Testis (tissue), 2 donors: ENCODE measurements at regions not wholly inside any gene's neighbourhood (a gene's known extent, or its start where the extent isn't known, plus 50 kb on each side); places are given as distances from the start of the nearest gene placed in this dataset.

Experiments used
- DNase-seq: peaks from one replicate; pipeline ENCODE4 v3.0.0-alpha.2; 2019
- H3K27ac ChIP-seq, 2 donors: fragments of 200-600 bp; sonication (generic); one replicate each; pipeline ENCODE4 v1.5.1; 2019
- H3K27me3 ChIP-seq: fragments of 200-600 bp; sonication (generic); one replicate; pipeline ENCODE4 v1.5.1; 2019
- H3K36me3 ChIP-seq: fragments of 200-600 bp; sonication (generic); one replicate; pipeline ENCODE4 v1.5.1; 2017; ENCODE audit warnings: low read depth; ENCODE audit errors: missing control alignments
- H3K4me1 ChIP-seq: fragments of 200-600 bp; sonication (generic); one replicate; pipeline ENCODE4 v1.5.1; 2019
- H3K4me3 ChIP-seq, 2 donors: fragments of 200-600 bp; sonication (generic); one replicate each; pipeline ENCODE4 v1.5.1; 2017 to 2019
- H3K9me3 ChIP-seq: fragments of 200-600 bp; sonication (generic); one replicate; pipeline ENCODE4 v1.5.1; 2017
- POLR2A ChIP-seq: fragments of 450-650 bp; IDR thresholded peaks from one replicate; pipeline ENCODE4 v1.6.1; 2017; ENCODE audit warnings: antibody characterized with exemption, mild to moderate bottlenecking, moderate library complexity
- WGBS, 2 donors: methylation state at CpG; one replicate each; pipeline ENCODE4 v1.1.5; 2018; 5-methylcytosine and 5-hydroxymethylcytosine counted together
- intact Hi-C: fragments of 100-400 bp; cut with DNase I; formaldehyde crosslinking; loops from one replicate; pipeline ENCODE4 v1.15.1; 2023; ENCODE audit warnings: low total_unique reads
- TF ChIP-seq, protein P1 (sequence below), 3 experiments: fragments of 450-650 bp in 2 of 3; fragments of 200-600 bp in 1 of 3; sonication (generic) in 1 of 3; IDR thresholded peaks; one replicate each; pipeline ENCODE4 v1.5.1; 2016 to 2019; ENCODE audit warnings: antibody characterized with exemption in 3 of 3, mild to moderate bottlenecking in 2 of 3, moderate library complexity in 1 of 3

DNA sequence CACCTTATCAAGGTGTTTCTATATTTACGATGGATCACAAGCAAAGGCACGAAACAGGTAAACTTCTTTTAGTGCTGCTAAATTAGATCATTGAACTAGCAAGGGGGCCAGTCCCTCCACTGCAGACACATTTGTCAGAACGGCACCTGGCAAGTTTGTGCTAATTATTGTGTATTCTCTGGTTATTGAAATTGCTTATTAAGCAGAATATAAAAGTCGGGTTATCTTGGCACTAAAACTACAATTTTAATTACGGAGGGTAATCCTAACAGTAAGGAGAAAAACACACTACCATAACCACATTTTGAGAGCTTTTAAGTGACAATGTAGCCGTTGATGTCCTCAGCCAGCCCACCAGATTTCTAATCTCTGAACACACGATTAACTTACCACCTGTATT, 118.9 kb upstream of the BTN3A2 start:
- DNase-seq = no peak
- no peaks in the 10 kb centered on the region for H3K4me1 ChIP-seq
- H3K27me3 ChIP-seq = no peaks in the 10 kb centered on the region
- intact Hi-C loops = no loop called here
- WGBS, 2 donors = 65 to 73% methylated on average over 7 of the region's 7 CpGs
- no peak overlapping the region for H3K27ac ChIP-seq
- no peak overlapping the region for H3K4me3 ChIP-seq
- no peak for TF ChIP-seq POLR2A
- TF ChIP-seq, protein P1, sequence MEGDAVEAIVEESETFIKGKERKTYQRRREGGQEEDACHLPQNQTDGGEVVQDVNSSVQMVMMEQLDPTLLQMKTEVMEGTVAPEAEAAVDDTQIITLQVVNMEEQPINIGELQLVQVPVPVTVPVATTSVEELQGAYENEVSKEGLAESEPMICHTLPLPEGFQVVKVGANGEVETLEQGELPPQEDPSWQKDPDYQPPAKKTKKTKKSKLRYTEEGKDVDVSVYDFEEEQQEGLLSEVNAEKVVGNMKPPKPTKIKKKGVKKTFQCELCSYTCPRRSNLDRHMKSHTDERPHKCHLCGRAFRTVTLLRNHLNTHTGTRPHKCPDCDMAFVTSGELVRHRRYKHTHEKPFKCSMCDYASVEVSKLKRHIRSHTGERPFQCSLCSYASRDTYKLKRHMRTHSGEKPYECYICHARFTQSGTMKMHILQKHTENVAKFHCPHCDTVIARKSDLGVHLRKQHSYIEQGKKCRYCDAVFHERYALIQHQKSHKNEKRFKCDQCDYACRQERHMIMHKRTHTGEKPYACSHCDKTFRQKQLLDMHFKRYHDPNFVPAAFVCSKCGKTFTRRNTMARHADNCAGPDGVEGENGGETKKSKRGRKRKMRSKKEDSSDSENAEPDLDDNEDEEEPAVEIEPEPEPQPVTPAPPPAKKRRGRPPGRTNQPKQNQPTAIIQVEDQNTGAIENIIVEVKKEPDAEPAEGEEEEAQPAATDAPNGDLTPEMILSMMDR (IDR thresholded peaks at IDR 0.05) = no peak
- H3K36me3 ChIP-seq = no peaks in the 10 kb centered on the region
- no peaks in the 10 kb centered on the region for H3K9me3 ChIP-seq

DNA sequence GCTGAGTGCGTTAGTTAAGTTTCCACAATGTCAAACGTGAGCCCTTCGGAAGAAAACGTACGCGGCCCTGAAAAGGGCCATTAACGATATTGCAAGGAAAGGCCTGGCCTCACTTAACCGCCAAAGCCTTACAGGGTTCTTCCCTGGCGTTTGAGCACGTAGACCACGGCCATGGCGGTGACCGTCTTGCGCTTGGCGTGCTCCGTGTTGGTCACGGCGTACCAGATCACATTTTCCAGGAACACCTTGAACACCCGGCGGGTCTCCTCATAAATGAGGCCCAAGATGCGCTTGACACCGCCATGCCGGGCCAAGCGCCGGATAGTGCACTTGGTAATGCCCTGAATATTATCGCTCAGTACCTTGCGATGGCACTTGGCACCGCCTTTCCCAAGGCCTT, 118.4 kb upstream of the BTN3A2 start:
- no peaks in the 10 kb centered on the region for H3K36me3 ChIP-seq
- H3K27me3 ChIP-seq = no peaks in the 10 kb centered on the region
- H3K4me3 ChIP-seq = peak overlapping the region in 1 of 2 donors; percentile 23
- TF ChIP-seq, protein P1 (IDR thresholded peaks at IDR 0.05) = no peak
- no peak for TF ChIP-seq POLR2A
- no peak overlapping the region for H3K27ac ChIP-seq
- no peaks in the 10 kb centered on the region for H3K9me3 ChIP-seq
- no peaks in the 10 kb centered on the region for H3K4me1 ChIP-seq
- WGBS, 2 donors = 65 to 70% methylated on average over 28 of the region's 28 CpGs
- no peak for DNase-seq
- intact Hi-C loops = no loop called here

DNA sequence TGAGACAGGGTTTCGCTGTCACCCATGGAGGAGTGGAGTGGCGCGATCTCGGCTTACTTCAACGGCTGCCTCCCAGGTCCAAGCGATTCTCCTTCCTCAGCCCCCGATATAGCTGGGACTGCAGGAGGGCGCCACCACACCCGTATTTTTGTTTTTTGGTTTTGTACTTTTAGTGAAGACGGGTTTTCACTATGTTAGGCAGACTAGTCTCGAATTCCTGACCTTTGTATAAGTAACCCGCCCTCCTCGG, 115.4 kb upstream of the BTN3A2 start:
- no peaks in the 10 kb centered on the region for H3K4me1 ChIP-seq
- H3K4me3 ChIP-seq = peak overlapping the region; percentile 38 to 61
- DNase-seq = no peak
- 5 to 6% methylated on average over 13 of the region's 13 CpGs for WGBS, 2 donors
- intact Hi-C loops = no loop called here
- H3K9me3 ChIP-seq = no peaks in the 10 kb centered on the region
- no peaks in the 10 kb centered on the region for H3K27me3 ChIP-seq
- no peaks in the 10 kb centered on the region for H3K36me3 ChIP-seq
- peak overlapping the region; percentile 74 to 81 for H3K27ac ChIP-seq
- TF ChIP-seq, protein P1 (IDR thresholded peaks at IDR 0.05) = no peak
- no peak for TF ChIP-seq POLR2A

DNA sequence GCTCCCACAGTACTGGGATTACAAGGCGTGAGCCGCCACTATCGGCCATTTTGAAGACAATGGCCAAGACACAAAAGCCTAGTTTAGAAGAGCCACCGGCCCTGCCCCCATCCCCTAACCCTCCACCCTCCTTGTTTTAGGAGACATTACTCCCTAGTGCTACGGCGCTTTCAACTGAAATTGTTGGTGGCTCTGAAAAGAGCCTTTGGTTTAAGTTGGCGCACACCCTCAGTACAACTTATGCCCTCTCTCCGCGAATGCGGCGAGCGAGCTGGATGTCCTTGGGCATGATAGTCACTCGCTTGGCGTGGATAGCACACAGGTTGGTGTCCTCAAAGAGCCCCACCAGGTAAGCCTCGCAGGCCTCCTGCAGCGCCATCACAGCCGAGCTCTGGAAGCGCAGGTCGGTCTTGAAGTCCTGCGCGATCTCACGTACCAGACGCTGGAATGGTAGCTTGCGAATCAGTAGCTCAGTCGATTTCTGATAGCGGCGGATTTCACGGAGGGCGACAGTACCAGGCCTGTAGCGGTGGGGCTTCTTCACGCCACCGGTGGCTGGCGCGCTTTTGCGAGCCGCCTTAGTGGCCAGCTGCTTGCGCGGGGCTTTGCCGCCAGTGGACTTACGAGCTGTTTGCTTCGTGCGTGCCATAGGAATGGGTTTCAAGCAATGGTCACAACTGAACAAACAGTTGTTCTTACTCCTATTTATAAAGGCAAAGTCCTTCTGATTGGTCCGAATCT, 114.9 kb upstream of the BTN3A2 start:
- Histone ChIP-seq H3K4me3 (peak overlapping the region; percentile 38 to 61), H3K9me3 (no peaks in the 10 kb centered on the region), H3K27me3 (no peaks in the 10 kb centered on the region), H3K27ac (peak overlapping the region; percentile 74 to 81), H3K36me3 (no peaks in the 10 kb centered on the region), H3K4me1 (no peaks in the 10 kb centered on the region)
- DNase-seq = peak; percentile 78
- 4 to 9% methylated on average over 12 to 43 of the region's 43 CpGs for WGBS, 2 donors
- intact Hi-C loops = no loop called here
- TF ChIP-seq POLR2A = no peak
- TF ChIP-seq, protein P1 (IDR thresholded peaks at IDR 0.05) = no peak

DNA sequence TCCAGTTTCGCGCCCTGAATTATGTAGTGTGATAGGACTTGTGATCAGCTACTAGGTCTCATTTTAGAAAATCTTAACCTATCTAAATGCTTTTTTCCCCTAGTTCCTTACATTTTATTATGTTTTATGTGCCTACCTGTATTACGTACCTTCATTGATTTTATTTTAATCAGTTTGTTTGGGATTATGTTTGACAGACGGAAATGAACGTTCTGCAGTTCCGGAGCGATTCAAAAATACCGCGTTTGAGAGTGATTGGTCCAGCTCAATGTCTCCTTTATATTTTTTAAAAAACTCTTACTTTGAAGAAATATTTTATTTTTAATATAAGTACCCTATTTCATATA, 114.3 kb upstream of the BTN3A2 start:
- intact Hi-C loops = no loop called here
- 2 to 8% methylated on average over 9 of the region's 9 CpGs for WGBS, 2 donors
- peak; percentile 49 for DNase-seq

More for the DNA sequence above, 114.3 kb upstream of the BTN3A2 start:
- no peaks in the 10 kb centered on the region for H3K9me3 ChIP-seq
- H3K36me3 ChIP-seq = no peaks in the 10 kb centered on the region
- no peaks in the 10 kb centered on the region for H3K27me3 ChIP-seq
- H3K4me3 ChIP-seq = peak overlapping the region; percentile 38 to 61
- peak overlapping the region in 1 of 2 donors; percentile 81 for H3K27ac ChIP-seq
- TF ChIP-seq, protein P1 (IDR thresholded peaks at IDR 0.05) = no peak
- TF ChIP-seq POLR2A = no peak
- H3K4me1 ChIP-seq = no peaks in the 10 kb centered on the region
